ENCODE measurements at regions not wholly inside any gene's neighbourhood (a gene's known extent, or its start where the extent isn't known, plus 50 kb on each side); places are given as distances from the start of the nearest gene placed in this dataset.
"Not testable (repeated sequence)": the region's sequence is repeated elsewhere in the genome, so short reads cannot be mapped to it uniquely, and the experiment has no call there.

GRCh38 chr2:8334866-8335325 is 347.0 kb upstream of the ID2 start:
- DNase-seq: no peak

- no peak for DNase-seq
Observed at GRCh38 chr2:8335801-8336200, 346.1 kb upstream of the ID2 start.

DNA sequence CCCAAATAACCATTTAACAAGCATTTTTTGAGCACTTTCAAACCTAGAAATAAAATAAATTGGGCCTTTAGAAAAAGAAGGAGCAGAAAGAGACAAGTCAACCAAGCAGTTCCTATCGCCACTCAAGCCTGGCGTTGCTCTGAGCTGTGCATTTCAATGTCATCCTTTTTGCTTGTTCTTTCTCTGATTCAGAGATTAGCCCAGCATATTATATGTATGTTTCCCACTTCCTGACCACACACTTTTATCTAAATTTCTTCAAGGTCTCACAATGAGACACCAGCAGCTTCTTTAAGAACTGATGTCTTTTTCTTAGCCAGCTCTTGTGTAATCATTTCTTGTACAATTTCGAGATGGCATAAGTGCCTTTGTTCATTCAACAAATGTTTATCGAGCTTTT is 344.5 kb upstream of the ID2 start:
- peak in 1 of 2 donors; percentile 35 for DNase-seq

- no peak for DNase-seq
Observed at GRCh38 chr2:8342407-8342806, 339.4 kb upstream of the ID2 start.

- no peak for DNase-seq
Observed at GRCh38 chr2:8343031-8343430, 338.8 kb upstream of the ID2 start.

DNA sequence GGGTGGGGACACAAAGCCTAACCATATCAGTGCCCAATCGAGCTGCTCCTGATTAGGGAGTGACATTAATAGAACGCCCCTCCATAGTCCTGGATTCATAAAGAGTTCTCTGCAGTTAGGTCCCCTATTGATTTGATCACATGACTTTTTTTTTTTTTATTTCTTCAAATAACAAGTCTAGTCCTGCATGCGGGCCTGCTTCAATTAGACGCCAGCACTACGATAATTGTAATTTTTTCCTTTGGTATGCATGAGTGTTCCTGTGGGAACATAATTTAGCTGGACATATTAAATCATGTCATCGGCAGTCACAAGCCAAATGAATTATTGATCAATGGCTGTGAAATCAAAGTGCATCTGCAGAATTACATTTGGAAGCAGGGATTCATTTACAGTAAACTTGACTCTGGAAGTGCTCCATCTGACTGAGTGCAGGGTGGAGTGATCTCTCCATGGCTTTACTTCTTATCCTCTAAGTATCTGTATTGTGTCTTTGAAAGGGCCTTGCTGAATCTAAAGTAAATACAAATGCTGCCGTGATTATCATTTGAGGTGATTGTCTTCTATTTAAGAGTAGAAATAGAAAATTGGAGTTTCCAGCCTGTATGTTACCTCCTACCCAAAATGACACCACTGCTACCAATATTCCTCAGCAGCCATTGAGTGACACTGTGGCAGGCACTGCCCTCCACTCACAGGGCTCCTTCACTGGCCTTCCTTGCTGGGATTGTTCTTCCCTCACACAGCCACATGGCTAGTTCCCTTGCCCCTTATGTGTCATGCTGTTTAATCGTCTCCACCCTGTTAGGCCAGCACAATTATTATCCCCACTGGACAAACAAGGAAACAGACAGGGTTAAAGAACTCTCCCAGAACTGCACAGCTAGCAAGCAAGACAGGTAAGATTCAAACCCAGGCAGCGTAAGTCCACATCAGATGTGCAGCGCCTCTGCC is 337.4 kb upstream of the ID2 start:
- DNase-seq: no peak

- no peak for DNase-seq
Observed at GRCh38 chr2:8345200-8345599, 336.7 kb upstream of the ID2 start.

- DNase-seq: no peak
Observed at GRCh38 chr2:8346208-8346607, 335.6 kb upstream of the ID2 start.

DNA sequence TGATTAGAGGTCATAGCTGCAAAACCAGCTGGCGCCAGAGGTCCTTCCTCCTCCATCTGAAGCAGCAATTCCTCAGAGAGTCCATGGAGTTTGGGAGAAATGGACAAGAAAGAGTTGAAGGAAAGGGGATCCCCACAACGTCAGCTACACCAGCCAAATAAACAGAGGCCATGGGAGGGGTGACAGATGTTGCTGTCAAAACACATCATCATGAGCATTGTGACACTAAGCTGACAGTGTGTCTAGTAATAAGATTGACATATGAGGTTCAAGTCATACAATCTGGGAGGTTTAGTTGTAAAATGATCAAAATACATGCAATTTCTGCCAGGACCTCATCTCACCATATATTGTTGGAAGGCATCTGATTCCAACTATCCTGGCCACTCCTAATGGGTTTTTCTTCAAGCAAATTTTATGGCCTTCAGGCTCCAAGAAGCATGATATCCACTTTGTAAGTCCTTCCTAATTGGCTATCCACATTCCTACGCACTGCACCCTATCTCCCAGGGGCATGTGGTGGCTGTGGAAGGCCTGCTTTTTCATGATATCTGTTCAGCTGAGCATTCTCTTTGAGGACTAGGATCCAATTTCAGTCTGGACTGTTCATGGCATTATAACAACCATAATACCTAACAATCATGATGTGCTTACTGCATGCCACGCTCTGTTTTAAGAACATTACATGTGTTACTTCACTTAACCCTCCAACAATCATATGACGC is 335.0 kb upstream of the ID2 start:
- DNase-seq: no peak

DNA sequence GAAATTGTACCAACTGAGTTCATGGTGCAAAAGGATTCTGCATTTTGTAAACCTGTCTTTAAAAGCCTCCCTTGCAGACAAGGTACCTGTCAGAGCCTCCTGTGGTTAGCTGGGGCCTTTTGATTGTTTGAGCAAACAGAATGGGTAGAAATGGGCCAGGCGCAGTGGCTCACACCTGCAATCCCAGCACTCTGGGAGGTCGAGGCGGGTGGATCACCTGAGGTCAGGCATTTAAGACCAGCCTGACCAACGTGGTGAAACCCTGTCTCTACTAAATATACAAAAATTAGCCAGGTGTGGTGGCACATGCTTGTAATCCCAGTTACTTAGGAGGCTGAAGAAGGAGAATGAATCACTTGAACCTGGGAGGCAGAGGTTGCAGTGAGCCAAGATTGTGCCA is 332.9 kb upstream of the ID2 start:
- DNase-seq: not testable (repeated sequence)

- no peak for DNase-seq
Observed at GRCh38 chr2:8352296-8352695, 329.6 kb upstream of the ID2 start.

DNA sequence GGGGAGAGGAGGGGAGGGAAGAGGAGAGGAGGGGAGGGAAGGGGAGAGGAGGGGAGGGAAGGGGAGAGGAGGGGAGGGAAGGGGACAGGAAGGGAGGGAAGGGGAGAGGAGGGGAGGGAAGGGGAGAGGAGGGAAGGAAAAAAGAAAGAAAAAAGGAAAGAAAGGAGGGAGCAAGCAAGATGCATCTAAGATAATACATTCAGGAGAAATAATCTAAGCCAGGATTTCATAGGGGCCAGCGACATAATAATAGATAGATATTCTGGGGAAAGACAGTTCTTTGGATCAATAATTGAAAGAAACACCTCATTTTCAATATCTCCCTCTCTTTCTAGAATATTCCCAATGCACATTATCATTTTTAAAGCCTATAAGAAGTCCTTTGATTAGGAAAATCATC is 328.9 kb upstream of the ID2 start:
- no peak for DNase-seq

DNA sequence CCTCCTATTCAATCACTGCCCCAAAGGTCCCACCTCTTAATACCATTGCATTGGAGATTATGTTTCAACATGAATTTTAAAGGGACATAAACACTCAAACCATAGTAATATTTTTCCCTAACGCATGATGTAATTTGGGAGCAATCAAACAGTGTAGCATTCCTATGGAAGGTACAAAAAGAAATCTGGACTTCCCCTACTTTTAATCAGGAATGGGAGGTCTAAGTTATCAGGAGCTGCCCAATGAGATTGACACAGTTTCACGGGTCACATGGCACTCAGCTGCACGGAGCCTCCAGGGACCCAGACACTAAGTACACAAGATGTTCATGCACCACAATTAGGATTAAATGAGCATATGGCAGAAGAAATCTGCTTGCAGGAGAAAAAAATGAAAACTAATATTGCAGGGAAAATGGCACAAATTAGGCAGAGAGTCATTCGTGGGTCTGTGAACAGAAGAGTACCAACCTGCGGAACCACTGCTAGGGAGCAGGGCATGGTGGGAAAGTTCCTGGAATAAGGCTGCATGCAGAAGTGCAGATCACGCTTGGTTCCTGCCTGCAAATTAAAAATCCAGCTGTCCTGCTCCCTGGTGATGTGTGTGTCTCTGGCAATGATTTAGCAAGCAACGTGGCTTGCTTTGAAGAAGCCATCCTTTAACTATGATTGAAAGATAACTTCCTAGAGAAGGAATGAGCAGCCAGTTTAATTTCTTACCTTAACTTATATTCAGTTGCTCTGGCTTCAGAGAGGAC is 326.6 kb upstream of the ID2 start:
- DNase-seq: no peak

- DNase-seq: no peak
Observed at GRCh38 chr2:8357738-8358518, 323.9 kb upstream of the ID2 start.

DNA sequence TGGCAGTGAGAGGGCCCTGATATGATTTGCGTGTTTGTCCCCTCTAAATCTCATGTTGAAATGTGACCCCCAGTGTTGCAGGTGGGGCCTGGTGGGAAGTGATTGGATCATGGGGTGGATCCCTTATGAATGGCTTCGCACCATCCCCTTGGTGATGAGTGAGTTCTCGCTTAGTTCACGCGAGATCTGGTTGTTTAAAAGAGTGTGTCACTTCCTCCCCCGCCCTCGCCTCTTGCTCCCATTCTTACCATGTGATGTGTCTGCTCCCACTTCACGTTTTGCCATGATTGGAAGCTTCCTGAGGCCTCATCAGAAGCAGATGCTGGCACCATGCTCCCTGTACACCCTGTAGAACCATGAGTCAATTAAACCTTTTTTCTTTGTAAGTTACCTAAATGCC is 319.9 kb upstream of the ID2 start:
- no peak for DNase-seq

DNA sequence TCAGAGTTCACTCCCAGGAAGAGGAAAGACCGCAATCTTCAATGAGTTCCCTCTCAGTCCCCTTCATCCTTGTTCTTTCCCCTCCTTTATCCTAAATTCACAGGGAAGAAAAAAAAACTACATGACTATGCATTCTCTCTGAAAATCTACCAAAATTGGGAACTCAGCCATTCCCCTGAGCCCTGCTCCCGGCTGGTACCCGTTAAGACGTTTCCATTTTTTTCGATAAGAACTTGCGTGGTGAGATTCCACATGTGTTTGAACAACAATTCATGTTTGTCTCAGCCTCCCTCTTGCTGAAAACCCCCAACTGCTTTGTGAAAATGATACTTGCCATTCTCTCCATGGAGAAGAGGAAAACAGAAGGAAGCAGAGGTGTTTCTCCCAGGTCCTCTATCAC is 318.7 kb upstream of the ID2 start:
- DNase-seq: no peak

- no peak for DNase-seq
Observed at GRCh38 chr2:8364668-8365067, 317.2 kb upstream of the ID2 start.

DNA sequence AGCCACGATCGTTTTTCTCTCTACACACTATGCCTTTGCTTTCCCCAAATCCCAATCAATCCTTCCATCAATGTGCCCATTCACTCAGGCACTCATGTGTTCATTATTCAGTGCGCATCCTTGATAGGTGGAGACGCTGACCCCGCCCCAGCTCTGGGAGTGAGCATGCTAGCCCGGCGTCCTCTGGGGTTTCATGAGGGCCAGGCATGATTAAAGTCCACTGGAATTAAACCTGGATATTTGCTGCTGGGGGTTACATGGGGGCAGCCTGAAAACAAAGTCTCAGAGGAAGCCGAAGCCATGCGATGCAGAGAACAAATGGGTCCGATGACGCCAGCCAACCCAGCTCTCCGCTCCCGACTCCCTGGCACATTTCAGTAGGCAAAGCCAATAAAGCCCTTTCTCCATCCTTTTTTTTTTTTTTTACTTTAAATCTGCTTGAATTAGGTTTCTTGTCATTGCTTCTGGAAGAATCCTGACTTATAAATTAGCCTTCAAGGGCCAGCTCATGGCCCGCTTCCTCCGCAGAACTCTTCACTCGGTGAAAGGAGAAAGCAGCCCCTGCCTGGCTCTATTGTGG is 316.4 kb upstream of the ID2 start:
- DNase-seq: no peak

DNA sequence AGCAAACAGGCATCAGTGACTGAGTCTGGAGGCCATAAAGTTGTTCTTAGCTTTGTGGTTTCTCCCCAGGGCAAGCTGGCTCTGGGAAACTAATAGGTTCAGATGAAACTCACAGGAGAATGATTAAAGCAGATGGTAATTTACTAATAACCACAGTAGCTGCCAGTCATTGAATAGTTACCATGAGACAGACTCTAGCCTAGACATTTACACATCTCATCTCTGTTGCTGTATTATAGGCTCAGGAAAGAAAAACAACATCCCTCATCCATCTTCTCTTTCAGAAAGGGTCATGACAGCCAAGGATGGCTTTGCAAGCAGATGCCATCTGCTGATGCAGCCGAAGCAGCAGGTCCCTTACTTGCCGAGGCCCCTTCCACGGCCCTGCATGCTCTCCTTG is 314.0 kb upstream of the ID2 start:
- no peak for DNase-seq

GRCh38 chr2:8368463-8368862 is 313.4 kb upstream of the ID2 start:
- DNase-seq: no peak

DNA sequence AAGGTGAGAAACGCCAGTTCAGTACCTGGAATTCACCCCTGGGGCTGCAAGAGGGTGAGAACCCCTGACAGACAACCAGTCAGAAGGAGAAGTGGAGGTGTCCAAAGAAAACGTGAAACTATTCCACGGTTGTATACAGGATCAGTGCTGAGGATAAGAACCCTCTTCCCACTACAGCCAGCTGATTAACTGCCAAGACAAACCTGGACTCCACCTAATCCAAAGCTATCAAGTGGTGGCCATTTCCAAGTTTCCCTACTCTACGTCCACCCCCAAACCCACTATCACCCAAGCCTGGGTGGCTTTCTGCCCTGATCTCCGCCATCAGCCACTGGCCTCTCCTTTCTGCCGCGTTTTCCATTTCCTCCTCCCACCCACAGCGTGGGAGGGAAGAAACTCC is 312.3 kb upstream of the ID2 start:
- DNase-seq: no peak

DNA sequence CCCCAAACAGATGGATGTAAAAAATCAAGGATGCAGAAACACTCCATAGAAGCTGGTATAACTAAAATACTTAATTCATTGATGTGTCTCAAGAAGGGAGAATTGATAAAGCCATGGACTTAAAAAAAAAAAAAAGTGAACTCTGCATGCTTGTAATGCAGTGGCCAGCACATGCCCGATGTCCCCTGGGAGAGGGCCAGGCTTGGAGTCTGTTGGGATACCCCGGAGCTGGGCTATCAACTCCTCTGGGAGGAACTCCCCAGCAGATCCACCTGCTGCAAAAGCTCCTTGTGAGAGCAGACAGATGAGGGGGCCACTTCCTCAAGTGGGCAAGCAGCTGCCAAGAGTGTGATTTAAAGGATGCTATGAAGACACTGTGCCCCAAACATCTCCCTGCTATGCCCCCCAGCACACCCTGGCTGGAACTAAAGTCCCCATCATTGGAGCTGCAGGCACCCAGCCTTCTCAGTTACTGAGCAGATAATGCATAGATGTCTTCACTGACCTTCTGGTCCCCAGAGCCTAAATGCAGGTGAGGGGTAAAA is 311.5 kb upstream of the ID2 start:
- no peak for DNase-seq

Measured in CD4-positive, alpha-beta T cell treated with Interleukin-1 beta for 1 hour (primary cell).